K562 (cell line): ENCODE measurements at regions not wholly inside any gene's neighbourhood (a gene's known extent, or its start where the extent isn't known, plus 50 kb on each side); places are given as distances from the start of the nearest gene placed in this dataset.
A peak's percentile ranks its signal among the peaks of the same experiment; 100 is the strongest.

Experiments
- ATAC-seq: fragments of 200-7000 bp; cut with Tn5 transposase; 3 replicates; pipeline ENCODE4 v1.9.1; 2020; ENCODE audit warnings: moderate library complexity
- BruUV-seq: library from RNA; stranded (reverse); fragments of 400-500 nt; replicated peaks from 2 replicates; lab custom pipeline; 2021; lab: Mats Ljungman, UMichigan
- CTCF ChIA-PET: fragments of 300-600 bp; formaldehyde crosslinking; extraction: SDS; loops from one replicate; lab custom pipeline; 2021; ENCODE audit warnings: low intra/inter-chr PET ratio; lab: Yijun Ruan, JAX
- POLR2A ChIA-PET: fragments of 300-600, 350-650 bp; sonication (Branson Sonifier 250); formaldehyde crosslinking; extraction: SDS; loops from one replicate; lab custom pipeline; 2021; ENCODE audit warnings: antibody characterized with exemption, inconsistent platforms; lab: Yijun Ruan, JAX
- DNase-seq, 4 experiments: peaks; one replicate each; pipeline versions ENCODE4 v3.0.0 to v3.0.0-alpha.2; 2011 to 2018; ENCODE audit warnings: low spot score in 3 of 4, mixed read lengths in 3 of 4; ENCODE audit errors: extremely low read depth in 1 of 4
- FAIRE-seq: peaks from 2 replicates; lab custom pipeline; 2011; peaks lifted over from hg19 to GRCh38; lab: Jason Lieb, UNC
- H2AFZ ChIP-seq: 2 replicates; pipeline ENCODE4 v1.6.0; 2011; ENCODE audit warnings: low read depth, low read length, control low read depth, inconsistent platforms
- H3K27ac ChIP-seq: fragments of 200-600 bp; 3 replicates; pipeline ENCODE4 v1.8.0; 2011; ENCODE audit warnings: low read depth, mild to moderate bottlenecking, control low read depth, inconsistent platforms, low read length, moderate library complexity, mixed read lengths; ENCODE audit errors: extremely low read depth
- H3K27me3 ChIP-seq, 2 experiments: fragments of 300-600 bp in 1 of 2; 2 replicates in 1 of 2; 3 replicates in 1 of 2; pipeline versions ENCODE4 v1.6.0 to v1.8.0; 2011; ENCODE audit warnings: inconsistent platforms in 2 of 2, low read length in 2 of 2, mild to moderate bottlenecking in 1 of 2, mixed read lengths in 1 of 2, moderate library complexity in 1 of 2; ENCODE audit not compliant: control insufficient read depth in 2 of 2, insufficient read depth in 2 of 2
- H3K36me3 ChIP-seq: fragments of 300-600 bp; 3 replicates; pipeline ENCODE4 v1.8.0; 2011; ENCODE audit warnings: mild to moderate bottlenecking, low read length, inconsistent platforms; ENCODE audit not compliant: control insufficient read depth, insufficient read depth
- H3K4me1 ChIP-seq, 2 experiments: fragments of 200-600 bp in 1 of 2; replicated peaks in 1 of 2; 2 replicates in 1 of 2; 3 replicates in 1 of 2; pipeline versions ENCODE4 v1.5.1 to v1.8.0; 2011; ENCODE audit warnings: inconsistent platforms in 2 of 2, low read length in 2 of 2, mild to moderate bottlenecking in 1 of 2, mixed read lengths in 1 of 2, moderate library complexity in 1 of 2; ENCODE audit not compliant: control insufficient read depth in 2 of 2, insufficient read depth in 2 of 2
- H3K4me2 ChIP-seq: 2 replicates; pipeline ENCODE4 v1.6.1; 2011; ENCODE audit warnings: low read length, control low read depth, inconsistent platforms, mixed read lengths; ENCODE audit not compliant: insufficient read depth
- H3K4me3 ChIP-seq: fragments of 200-600 bp; sonication (generic), shearing (Covaris generic); 2 replicates; pipeline ENCODE4 v1.5.1; 2016; ENCODE audit warnings: control low read depth, inconsistent platforms
- H3K79me2 ChIP-seq: fragments of 200-600 bp; 3 replicates; pipeline ENCODE4 v1.8.0; 2011; ENCODE audit warnings: low read length, inconsistent platforms; ENCODE audit not compliant: control insufficient read depth, insufficient read depth
- H3K9ac ChIP-seq, 2 experiments: 2 replicates each; pipeline versions ENCODE4 v1.6.0 to v1.6.1; 2011; ENCODE audit warnings: low read depth in 2 of 2, low read length in 2 of 2, control low read depth in 1 of 2, inconsistent platforms in 1 of 2, mild to moderate bottlenecking in 1 of 2, mixed read lengths in 1 of 2; ENCODE audit not compliant: insufficient read depth in 1 of 2
- H3K9me1 ChIP-seq: one replicate; pipeline ENCODE4 v1.6.0; 2011; ENCODE audit warnings: inconsistent platforms, mild to moderate bottlenecking, low read length, moderate library complexity; ENCODE audit not compliant: control insufficient read depth, insufficient read depth
- H3K9me3 ChIP-seq: replicated peaks from 2 replicates; pipeline ENCODE4 v1.5.1; 2011; ENCODE audit warnings: low read depth, low read length, inconsistent platforms; ENCODE audit not compliant: control insufficient read depth, insufficient read depth
- H4K20me1 ChIP-seq: replicated peaks from 2 replicates; pipeline ENCODE4 v1.6.1; 2011; ENCODE audit warnings: low read length, inconsistent platforms, mixed read lengths; ENCODE audit not compliant: control insufficient read depth, insufficient read depth
- ARNT ChIP-seq, 2 experiments: fragments of 450-650 bp; IDR thresholded peaks; 2 replicates each; pipeline ENCODE4 v1.6.1; 2016; ENCODE audit warnings: mild to moderate bottlenecking in 1 of 2
- CREB1 ChIP-seq, 2 experiments: sonication (generic) in 1 of 2; formaldehyde crosslinking in 1 of 2; IDR thresholded peaks; 2 replicates each; pipeline versions ENCODE4 v1.6.1 to v1.8.0; 2012 to 2022; ENCODE audit warnings: inconsistent platforms in 1 of 2, mild to moderate bottlenecking in 1 of 2, missing genetic modification reagents in 1 of 2, moderate library complexity in 1 of 2
- IRF2 ChIP-seq: sonication (generic); formaldehyde crosslinking; IDR thresholded peaks from 2 replicates; pipeline ENCODE4 v1.8.1; 2022; ENCODE audit warnings: mild to moderate bottlenecking, missing genetic modification reagents
- MEF2D ChIP-seq: conservative IDR thresholded peaks from 2 replicates; pipeline ENCODE4 v1.6.1; 2016; ENCODE audit warnings: low read depth, missing genetic modification characterization, missing compliant biosample characterization
- NCOA2 ChIP-seq, 2 experiments: fragments of 450-650 bp; IDR thresholded peaks; 2 replicates each; pipeline ENCODE4 v1.6.1; 2018; ENCODE audit warnings: mild to moderate bottlenecking in 2 of 2, moderate library complexity in 1 of 2; ENCODE audit not compliant: partially characterized antibody in 2 of 2
- NELFE ChIP-seq: IDR thresholded peaks from 2 replicates; pipeline ENCODE4 v1.6.1; 2011; ENCODE audit warnings: mild to moderate bottlenecking; ENCODE audit not compliant: insufficient read depth, insufficient read length
- POLR2A ChIP-seq: fragments of 450-650 bp; conservative IDR thresholded peaks from 2 replicates; pipeline ENCODE4 v1.6.1; 2016
- RBM14 ChIP-seq: fragments of 200-400 bp; formaldehyde crosslinking; IDR thresholded peaks from 2 replicates; pipeline ENCODE4 v1.6.1; 2018; ENCODE audit warnings: low read depth, mild to moderate bottlenecking, low read length, moderate library complexity, borderline replicate concordance; ENCODE audit not compliant: insufficient read depth
- TAL1 ChIP-seq: fragments of 450-650 bp; IDR thresholded peaks from 2 replicates; pipeline ENCODE4 v1.6.1; 2016; ENCODE audit warnings: mild to moderate bottlenecking
- TEAD2 ChIP-seq: fragments of 450-650 bp; IDR thresholded peaks from 2 replicates; pipeline ENCODE4 v1.6.1; 2016; ENCODE audit warnings: missing genetic modification characterization, control low read depth, missing compliant biosample characterization
- YY1 ChIP-seq, 3 experiments: IDR thresholded peaks; 2 replicates each; pipeline ENCODE4 v1.6.1; 2011; ENCODE audit warnings: low read length in 2 of 3, mild to moderate bottlenecking in 2 of 3, moderate library complexity in 2 of 3, borderline replicate concordance in 1 of 3, control low read depth in 1 of 3, low read depth in 1 of 3; ENCODE audit not compliant: insufficient read depth in 3 of 3, insufficient replicate concordance in 2 of 3, control insufficient read depth in 1 of 3, insufficient read length in 1 of 3; ENCODE audit errors: extremely low read depth in 1 of 3
- ZBTB49 ChIP-seq: sonication (generic); formaldehyde crosslinking; IDR thresholded peaks from 2 replicates; pipeline ENCODE4 v1.8.0; 2022; ENCODE audit warnings: missing genetic modification reagents, mild to moderate bottlenecking, borderline replicate concordance
- ZNF253 ChIP-seq: fragments of 250-450 bp; sonication (Bioruptor Pico); conservative IDR thresholded peaks from 2 replicates; pipeline ENCODE4 v1.6.1; 2021; ENCODE audit warnings: mild to moderate bottlenecking
- ZNF431 ChIP-seq: sonication (generic); formaldehyde crosslinking; IDR thresholded peaks from 2 replicates; pipeline ENCODE4 v1.8.0; 2022; ENCODE audit warnings: mild to moderate bottlenecking, missing genetic modification reagents
- WGBS: fragments of 100-300 bp; shearing (Covaris generic); methylation state at CpG from one replicate; pipeline ENCODE4 v1.1.6; 2016; ENCODE audit warnings: low coverage, mixed read lengths; ENCODE audit not compliant: insufficient coverage; ENCODE audit errors: missing lambda C conversion rate; 5-methylcytosine and 5-hydroxymethylcytosine counted together
- in situ Hi-C: fragments of 300-500 bp; cut with MboI; formaldehyde crosslinking; loops from 4 replicates; pipeline ENCODE4 v1.15.0; 2018; ENCODE audit warnings: inconsistent platforms, mixed read lengths
- intact Hi-C: fragments of 100-400 bp; cut with micrococcal nuclease; formaldehyde crosslinking; loops from 2 replicates; pipeline ENCODE4 v1.14.2; 2022
- TF ChIP-seq, protein P1 (sequence below): fragments of 250-450 bp; sonication (Bioruptor Pico); IDR thresholded peaks from 2 replicates; pipeline ENCODE4 v1.4.0; 2020; ENCODE audit warnings: mild to moderate bottlenecking

DNA sequence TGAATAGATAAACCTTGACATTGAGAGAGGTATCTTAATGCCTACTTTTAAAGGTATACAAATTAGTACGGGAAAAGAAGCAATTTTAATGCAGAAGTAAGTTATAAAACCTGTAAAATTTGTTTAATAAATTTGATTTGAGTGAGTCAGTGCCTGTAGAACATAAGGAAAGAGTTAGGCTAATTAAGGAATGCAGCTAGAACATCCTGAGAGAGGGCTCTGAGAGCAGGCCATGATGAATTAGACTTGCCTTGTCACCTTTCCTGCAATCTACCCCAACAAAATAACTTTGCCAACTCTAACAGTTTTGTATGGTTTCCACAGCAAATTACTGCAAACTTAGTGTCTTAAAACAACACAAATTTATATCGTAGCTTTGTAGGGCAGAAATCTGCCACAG, 700.8 kb downstream of the RFPL4B start:
- no peaks in the 10 kb centered on the region for H3K9me1 ChIP-seq
- no peaks in the 10 kb centered on the region for H3K27me3 ChIP-seq
- ChIA-PET CTCF (no interaction called here), POLR2A (interaction anchor here (1.5 kb wide), 1 partner anchor 10 kb away, joined by 5 read pairs; no protein-coding TSS in a partner anchor)
- no peak overlapping the region for H3K4me2 ChIP-seq
- FAIRE-seq (no peak), ATAC-seq (no peak), DNase-seq (no peak)
- H4K20me1 ChIP-seq, result no peaks in the 10 kb centered on the region
- H2AFZ ChIP-seq, result peak overlapping the region; percentile 14; the same call in 1 of the 2 replicates
- in situ Hi-C loops (no loop called here), intact Hi-C loops (no loop called here)
- H3K4me3 ChIP-seq, result no peak overlapping the region
- H3K79me2 ChIP-seq, result no peaks in the 10 kb centered on the region
- BruUV-seq, result no TSS peak
- no peak for TF ChIP-seq RBM14
- TF ChIP-seq NELFE, result no peak
- TF ChIP-seq TAL1, result no peak
- no peak for TF ChIP-seq ZBTB49
- no peak for TF ChIP-seq TEAD2
- TF ChIP-seq, protein P1, sequence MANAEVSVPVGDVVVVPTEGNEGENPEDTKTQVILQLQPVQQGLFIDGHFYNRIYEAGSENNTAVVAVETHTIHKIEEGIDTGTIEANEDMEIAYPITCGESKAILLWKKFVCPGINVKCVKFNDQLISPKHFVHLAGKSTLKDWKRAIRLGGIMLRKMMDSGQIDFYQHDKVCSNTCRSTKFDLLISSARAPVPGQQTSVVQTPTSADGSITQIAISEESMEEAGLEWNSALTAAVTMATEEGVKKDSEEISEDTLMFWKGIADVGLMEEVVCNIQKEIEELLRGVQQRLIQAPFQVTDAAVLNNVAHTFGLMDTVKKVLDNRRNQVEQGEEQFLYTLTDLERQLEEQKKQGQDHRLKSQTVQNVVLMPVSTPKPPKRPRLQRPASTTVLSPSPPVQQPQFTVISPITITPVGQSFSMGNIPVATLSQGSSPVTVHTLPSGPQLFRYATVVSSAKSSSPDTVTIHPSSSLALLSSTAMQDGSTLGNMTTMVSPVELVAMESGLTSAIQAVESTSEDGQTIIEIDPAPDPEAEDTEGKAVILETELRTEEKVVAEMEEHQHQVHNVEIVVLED (CRISPR knock-in tag), result no peak
- no peak for TF ChIP-seq MEF2D (tag)
- TF ChIP-seq YY1 (IDR thresholded peaks at IDR 0.05; ENCODE audit: borderline replicate concordance in 1 of 3, control insufficient read depth in 1 of 3, extremely low read depth in 1 of 3, insufficient read depth in 3 of 3, insufficient read length in 1 of 3, insufficient replicate concordance in 2 of 3, low read depth in 1 of 3, low read length in 2 of 3), result no peak
- no peak for TF ChIP-seq NCOA2 (IDR thresholded peaks at IDR 0.05; ENCODE audit: partially characterized antibody in 2 of 2)
- TF ChIP-seq ZNF431 (CRISPR knock-in tag), result no peak
- TF ChIP-seq CREB1 (IDR thresholded peaks at IDR 0.05), result no peak
- no peak for TF ChIP-seq CREB1 (CRISPR knock-in tag; IDR thresholded peaks at IDR 0.05)
- TF ChIP-seq IRF2 (CRISPR knock-in tag), result no peak
- TF ChIP-seq POLR2A, result no peak
- no peak for TF ChIP-seq ARNT (IDR thresholded peaks at IDR 0.05)
- TF ChIP-seq ZNF253 (CRISPR knock-in tag), result no peak
- H3K36me3 ChIP-seq, result no peaks in the 10 kb centered on the region
- no peak overlapping the region for H3K9ac ChIP-seq
- no peaks in the 10 kb centered on the region for H3K9me3 ChIP-seq
- H3K27ac ChIP-seq, result no peak overlapping the region
- 0% methylated on average over 2 of the region's 2 CpGs for WGBS
- H3K4me1 ChIP-seq, result no peaks in the 10 kb centered on the region
